ENCODE measurements at regions not wholly inside any gene's neighbourhood (a gene's known extent, or its start where the extent isn't known, plus 50 kb on each side); places are given as distances from the start of the nearest gene placed in this dataset.

- TF ChIP-seq RAD21 (IDR thresholded peaks at IDR 0.05; ENCODE audit: low read length) (no peak), BHLHE40 (IDR thresholded peaks at IDR 0.05; ENCODE audit: low read depth, low read length) (no peak)
These were observed 102.8 kb upstream of the CYP1B1 start (continued) for GRCh38 chr2:38178556-38179419.

GRCh38 chr2:38178119-38178518, 102.2 kb upstream of the CYP1B1 start:
- no peak overlapping the region for H3K4me2 ChIP-seq (ENCODE audit: low read depth, low read length)
- WGBS, 2 experiments (ENCODE audit: extremely low coverage in 2 of 2, insufficient read length in 1 of 2) = no CpG with 5 or more reads among the region's 3 CpGs
- ATAC-seq (ENCODE audit: low read depth) = no peak
- ChIA-PET CTCF (interaction anchor here (1.2 kb wide), 1 partner anchor 15 kb away, joined by 3 read pairs; no protein-coding TSS in a partner anchor), POLR2A (ENCODE audit: unreplicated experiment) (no interaction called here)
- no peaks in the 10 kb centered on the region for H3K79me1 ChIP-seq (ENCODE audit: low read depth in 1 of 2, low read length in 2 of 2)
- no peaks in the 10 kb centered on the region for H3K9me3 ChIP-seq (ENCODE audit: control insufficient read depth, insufficient read depth, low read length)
- dilution Hi-C loops (cut with HindIII; ENCODE audit: low sequenced_read_pairs, unreplicated experiment) (no loop called here), intact Hi-C loops (cut with micrococcal nuclease) (no loop called here), in situ Hi-C loops (cut with MboI; ENCODE audit: low sequenced_read_pairs) (no loop called here)
- H3K9ac ChIP-seq (ENCODE audit: low read depth, low read length) = no peak overlapping the region
- peak overlapping the region; percentile 5 for H2BK5ac ChIP-seq (ENCODE audit: low read depth, low read length, poor library complexity, severe bottlenecking)
- peak overlapping the region; percentile 90 for H3K18ac ChIP-seq (ENCODE audit: low read depth, low read length)
- H3K23ac ChIP-seq (ENCODE audit: low read depth, low read length) = no peak overlapping the region
- H2AK9ac ChIP-seq (replicated peaks; ENCODE audit: low read depth, low read length, poor library complexity) = no peak overlapping the region
- 0 out of 2 replicates have a peak overlapping the region, but pooled peaks have one; percentile 17 for H3K4ac ChIP-seq (ENCODE audit: low read depth, low read length)
- H3K4me3 ChIP-seq (ENCODE audit: insufficient read depth, low read depth, low read length) = no peak overlapping the region
- H4K20me1 ChIP-seq (ENCODE audit: insufficient read depth, low read length) = no peaks in the 10 kb centered on the region; the same call in 1 of the 2 replicates
- peaks cover 22% of the 10 kb centered on the region for H3K4me1 ChIP-seq (ENCODE audit: control insufficient read depth, insufficient read depth, low read length)
- no TSS peak for BruUV-seq (replicated peaks)
- peaks cover 8% of the 10 kb centered on the region for H3K9me1 ChIP-seq (ENCODE audit: insufficient read depth, low read length)
- H4K5ac ChIP-seq (ENCODE audit: low read depth, low read length) = peak overlapping the region; percentile 64; the same call in 1 of the 2 replicates
- H3K27ac ChIP-seq (ENCODE audit: insufficient read depth, low read length) = peak overlapping the region; percentile 73; the same call in 1 of the 2 replicates
- no peak overlapping the region for H2AK5ac ChIP-seq (ENCODE audit: low read depth, low read length)
- peak overlapping the region; percentile 27; the same call in 1 of the 2 replicates for H4K91ac ChIP-seq (ENCODE audit: insufficient read depth, low read depth, low read length)
- peak overlapping the region; percentile 3 to 29; a peak in 3 of 4 replicates for H4K8ac ChIP-seq (ENCODE audit: low read depth in 2 of 2, low read length in 2 of 2)
- H2BK120ac ChIP-seq (ENCODE audit: low read depth, low read length) = peak overlapping the region; percentile 64; the same call in 1 of the 2 replicates
- H3K14ac ChIP-seq (replicated peaks; ENCODE audit: low read depth, low read length) = no peak overlapping the region
- H2BK20ac ChIP-seq (ENCODE audit: low read depth, low read length) = peak overlapping the region; percentile 59; the same call in 1 of the 2 replicates
- H2AFZ ChIP-seq (replicated peaks; ENCODE audit: low read length, poor library complexity) = no peak overlapping the region
- no peak for DNase-seq
- no peak for TF ChIP-seq CHD1 (IDR thresholded peaks at IDR 0.05; ENCODE audit: low read depth, low read length)
- TF ChIP-seq CEBPB (IDR thresholded peaks at IDR 0.05; ENCODE audit: low read depth, low read length) = peak; percentile 68
- no peaks in the 10 kb centered on the region for H3K27me3 ChIP-seq (ENCODE audit: control insufficient read depth, insufficient read depth, low read length)
- no peak overlapping the region for H3K56ac ChIP-seq (ENCODE audit: extremely low read depth, insufficient read depth, low read length)
- no peaks in the 10 kb centered on the region for H3K36me3 ChIP-seq (ENCODE audit: control insufficient read depth, insufficient read depth, low read length)
- no peak overlapping the region; the same call in 2 of the 3 replicates for H2BK15ac ChIP-seq (ENCODE audit: low read depth, low read length)
